GM13977 (cell line): ENCODE measurements at regions not wholly inside any gene's neighbourhood (a gene's known extent, or its start where the extent isn't known, plus 50 kb on each side); places are given as distances from the start of the nearest gene placed in this dataset.

ENCODE experiments used
- DNase-seq: peaks from one replicate; pipeline ENCODE4 v3.0.0; 2012; ENCODE audit warnings: low spot score
- in situ Hi-C: fragments of 300-500 bp; cut with MboI; formaldehyde crosslinking; loops from one replicate; pipeline ENCODE4 v1.12.0; 2022; ENCODE audit warnings: low sequenced_read_pairs, low pct_unique_long_range_greater_than_20kb, mixed read lengths, inconsistent platforms; ENCODE audit not compliant: unreplicated experiment
- TF ChIP-seq, protein P1 (sequence below): IDR thresholded peaks from 2 replicates; pipeline ENCODE4 v1.5.1; 2012; ENCODE audit warnings: mild to moderate bottlenecking, control low read depth; ENCODE audit not compliant: insufficient read depth; ENCODE audit errors: extremely low read depth, missing control alignments

DNA sequence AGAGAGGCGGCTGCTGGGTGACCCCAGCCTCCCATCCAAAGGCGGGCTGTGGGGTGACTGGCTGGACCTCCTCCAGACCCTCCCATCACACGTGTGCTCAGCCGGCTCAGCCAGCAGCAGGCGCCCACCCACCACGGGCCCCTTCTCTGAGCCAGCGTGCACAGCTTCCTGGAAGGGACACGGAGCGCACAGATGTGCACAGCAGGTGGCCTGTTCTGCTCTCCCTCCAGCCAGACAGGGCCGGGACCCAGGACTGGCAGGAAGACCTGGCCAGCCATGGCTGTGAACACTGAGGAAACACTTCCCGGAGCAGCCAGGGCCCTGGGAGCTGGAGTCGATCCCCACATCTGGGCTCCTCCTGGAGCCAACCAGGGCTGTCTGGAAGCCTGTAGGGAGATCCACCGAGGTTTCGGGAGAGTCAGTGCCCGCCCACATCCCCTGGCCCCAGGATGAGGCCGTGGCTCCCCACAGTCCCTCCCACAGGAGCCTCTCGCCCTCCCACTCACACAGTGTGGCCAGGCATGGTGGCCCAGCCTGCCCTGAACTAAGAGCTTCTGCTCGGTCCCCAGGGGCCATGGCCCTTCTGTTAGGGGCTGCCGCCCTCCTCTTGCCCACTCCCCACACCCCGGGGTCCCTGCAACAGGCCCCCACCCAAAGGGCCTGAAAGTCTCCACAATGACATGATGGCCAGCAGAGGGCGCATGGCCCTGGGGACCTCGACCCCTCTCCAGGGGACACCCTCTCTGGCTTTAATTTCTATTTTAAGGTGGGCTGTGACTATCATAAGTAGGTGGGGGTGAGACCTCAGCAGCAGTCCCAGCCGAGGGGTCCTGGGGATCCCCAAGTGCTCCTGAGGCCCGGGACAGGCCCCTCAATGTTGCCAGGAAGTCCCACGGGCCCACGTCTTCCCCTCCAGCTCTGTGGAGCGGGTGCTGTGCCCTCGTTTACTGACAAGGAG, 90.6 kb upstream of the FGF3 start:
- no peak for DNase-seq
- in situ Hi-C loops = loop anchor here (25.0 kb wide), 1 partner anchor 552 kb away; no protein-coding TSS in a partner anchor
- TF ChIP-seq, protein P1, sequence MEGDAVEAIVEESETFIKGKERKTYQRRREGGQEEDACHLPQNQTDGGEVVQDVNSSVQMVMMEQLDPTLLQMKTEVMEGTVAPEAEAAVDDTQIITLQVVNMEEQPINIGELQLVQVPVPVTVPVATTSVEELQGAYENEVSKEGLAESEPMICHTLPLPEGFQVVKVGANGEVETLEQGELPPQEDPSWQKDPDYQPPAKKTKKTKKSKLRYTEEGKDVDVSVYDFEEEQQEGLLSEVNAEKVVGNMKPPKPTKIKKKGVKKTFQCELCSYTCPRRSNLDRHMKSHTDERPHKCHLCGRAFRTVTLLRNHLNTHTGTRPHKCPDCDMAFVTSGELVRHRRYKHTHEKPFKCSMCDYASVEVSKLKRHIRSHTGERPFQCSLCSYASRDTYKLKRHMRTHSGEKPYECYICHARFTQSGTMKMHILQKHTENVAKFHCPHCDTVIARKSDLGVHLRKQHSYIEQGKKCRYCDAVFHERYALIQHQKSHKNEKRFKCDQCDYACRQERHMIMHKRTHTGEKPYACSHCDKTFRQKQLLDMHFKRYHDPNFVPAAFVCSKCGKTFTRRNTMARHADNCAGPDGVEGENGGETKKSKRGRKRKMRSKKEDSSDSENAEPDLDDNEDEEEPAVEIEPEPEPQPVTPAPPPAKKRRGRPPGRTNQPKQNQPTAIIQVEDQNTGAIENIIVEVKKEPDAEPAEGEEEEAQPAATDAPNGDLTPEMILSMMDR = peak; percentile 67

DNA sequence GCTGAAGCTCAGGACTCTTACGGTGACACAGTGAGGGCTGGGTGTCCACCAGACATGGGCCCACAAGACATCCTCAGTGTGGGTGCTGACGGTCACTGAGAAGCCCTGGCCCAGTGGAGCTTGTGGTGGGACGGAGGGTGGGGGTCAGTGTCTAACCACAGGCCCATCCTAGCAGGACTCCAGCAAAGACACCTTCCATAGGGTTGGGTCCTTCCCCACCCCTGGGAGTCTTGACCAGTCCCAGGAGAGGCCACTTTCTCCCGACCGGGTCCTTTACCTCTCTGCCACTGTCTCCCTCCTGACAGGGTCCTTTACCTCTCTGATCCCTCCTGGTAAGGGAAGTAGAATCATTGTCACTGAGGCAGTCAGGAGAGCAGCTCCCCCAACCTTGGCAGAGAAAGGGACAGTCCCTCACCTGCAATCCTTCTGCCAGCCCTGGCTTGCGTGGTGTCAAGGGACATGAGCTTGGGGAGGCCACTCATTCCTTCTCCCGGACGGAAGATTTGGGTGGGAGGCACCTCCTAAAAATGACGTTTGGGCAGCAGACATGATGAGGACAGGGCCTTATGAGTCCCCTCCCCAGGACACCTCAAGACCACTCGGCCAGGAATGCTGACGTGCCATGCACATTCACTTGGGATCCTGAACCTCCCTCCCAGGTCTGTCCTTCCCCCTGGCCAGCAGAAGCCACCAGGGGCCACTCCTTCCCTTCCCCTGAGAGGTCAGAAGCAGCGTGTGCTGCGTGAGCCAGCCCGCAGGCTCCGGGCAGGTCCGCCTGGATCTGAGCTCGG, 91.5 kb upstream of the FGF3 start:
- no peak for DNase-seq
- TF ChIP-seq, protein P1 = no peak
- in situ Hi-C loops = loop anchor here (25.0 kb wide), 1 partner anchor 552 kb away; no protein-coding TSS in a partner anchor

DNA sequence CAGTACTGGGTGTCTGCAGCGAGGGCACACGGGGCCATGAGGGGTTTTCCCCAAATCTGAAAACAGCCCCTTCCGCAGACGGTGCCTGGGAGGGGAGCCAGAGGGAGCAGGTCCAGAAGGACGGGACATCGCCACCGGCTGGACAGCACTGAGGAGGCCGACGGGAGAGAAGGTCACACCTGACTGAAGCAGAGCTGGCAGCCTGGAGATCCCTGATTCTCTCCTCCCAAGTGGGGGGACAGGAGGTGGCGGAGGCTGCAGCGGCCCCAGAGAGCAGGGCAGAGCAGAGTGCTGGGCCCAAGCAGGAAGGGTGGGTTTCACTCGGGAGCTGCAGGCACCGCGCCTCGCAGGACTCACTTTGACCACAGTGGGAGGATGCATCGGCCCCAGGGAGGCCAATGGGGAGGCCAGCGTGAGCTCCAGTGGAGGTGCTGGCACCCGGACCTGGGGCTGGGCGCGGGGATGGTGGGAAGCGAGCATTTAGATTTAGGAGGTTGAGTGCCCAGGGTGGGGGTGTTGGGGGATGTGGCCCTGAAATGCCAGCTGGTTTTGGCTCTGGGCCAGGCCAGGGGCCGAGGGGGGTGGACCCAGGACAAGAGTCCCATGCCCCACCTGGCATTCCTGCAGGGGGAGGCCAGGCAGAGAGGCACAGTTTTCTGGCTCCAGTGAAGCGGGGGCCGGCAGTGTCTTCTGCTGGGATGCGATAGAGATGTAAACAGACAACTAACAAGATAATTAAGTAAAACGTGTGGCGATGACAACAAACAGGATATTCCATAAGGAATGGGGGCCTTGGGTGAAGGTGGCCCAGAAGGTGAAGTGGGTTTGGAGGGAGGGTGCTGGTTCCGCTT, 92.3 kb upstream of the FGF3 start:
- in situ Hi-C loops = loop anchor here (25.0 kb wide), 1 partner anchor 551 kb away; no protein-coding TSS in a partner anchor
- DNase-seq = no peak

DNA sequence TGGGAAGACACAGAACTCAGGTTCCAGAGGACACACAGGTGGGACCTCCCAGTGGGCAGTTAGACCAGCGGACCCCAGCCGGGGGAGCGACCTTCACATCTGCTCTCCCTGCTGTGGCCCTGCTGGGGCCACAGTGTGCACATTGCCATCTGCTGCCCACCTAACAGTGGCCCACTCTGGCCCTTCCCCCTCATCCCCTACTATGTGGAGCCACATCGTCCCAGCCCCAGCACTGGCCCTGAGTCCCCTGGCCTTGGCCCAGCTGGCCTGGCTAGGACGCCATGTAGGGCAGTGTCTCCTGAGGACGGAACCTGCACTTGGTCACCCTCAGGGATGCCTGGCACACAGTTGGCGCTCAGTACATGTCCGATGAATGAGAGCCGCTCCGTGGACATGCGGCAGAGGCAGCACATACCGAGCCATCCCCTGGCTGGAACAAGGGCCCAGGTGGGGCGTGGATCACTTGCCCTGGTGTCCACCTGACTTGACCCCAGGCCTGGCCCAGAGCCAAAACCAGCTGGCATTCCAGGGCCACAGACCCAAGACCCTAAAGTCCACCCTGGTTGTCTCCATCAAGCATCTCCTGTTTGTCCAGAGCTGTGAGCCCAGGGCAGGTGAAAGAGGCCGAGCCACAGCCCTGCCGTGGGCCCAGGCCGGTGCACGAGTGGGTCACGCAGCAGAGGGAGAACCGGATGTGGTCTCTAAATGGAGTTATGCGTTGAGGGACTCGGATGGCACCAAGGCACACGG, 93.1 kb upstream of the FGF3 start:
- TF ChIP-seq, protein P1 = no peak
- DNase-seq = no peak
- in situ Hi-C loops = loop anchor here (25.0 kb wide), 1 partner anchor 550 kb away; no protein-coding TSS in a partner anchor

More for the DNA sequence above, 92.3 kb upstream of the FGF3 start:
- TF ChIP-seq, protein P1 = no peak

DNA sequence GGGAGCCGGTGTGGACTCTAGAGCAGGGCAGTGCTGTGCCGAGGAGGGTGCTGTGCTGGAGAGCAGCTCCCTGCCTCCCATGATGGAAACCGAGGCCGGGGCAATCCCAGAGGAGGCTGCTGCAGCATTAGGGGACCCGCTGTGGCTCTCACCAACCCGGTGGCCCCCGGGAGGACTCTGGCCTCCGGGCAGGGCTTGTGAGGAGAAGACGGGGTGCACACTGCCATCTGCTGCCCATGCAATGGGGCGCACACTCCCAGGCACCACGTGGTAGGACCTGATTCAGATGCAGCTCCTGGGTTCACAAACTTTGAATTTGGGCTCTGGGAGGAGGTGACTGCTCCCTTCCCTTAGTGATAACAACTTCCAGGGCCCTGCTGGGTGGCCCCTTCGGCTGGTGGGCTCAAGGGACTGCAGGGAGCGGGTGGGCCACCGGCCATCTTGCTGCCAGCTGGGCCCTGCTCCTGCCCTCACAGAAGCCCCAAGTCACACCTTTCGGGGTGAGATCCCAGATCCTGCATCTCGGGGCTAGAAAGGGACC, 93.8 kb upstream of the FGF3 start:
- in situ Hi-C loops = loop anchor here (25.0 kb wide), 1 partner anchor 549 kb away; no protein-coding TSS in a partner anchor
- TF ChIP-seq, protein P1 = peak; percentile 53
- no peak for DNase-seq
